ENCODE measurements at regions not wholly inside any gene's neighbourhood (a gene's known extent, or its start where the extent isn't known, plus 50 kb on each side); places are given as distances from the start of the nearest gene placed in this dataset.

GRCh38 chr16:13697568-13697967 lies 222.4 kb upstream of the ERCC4 start:
- BruUV-seq (replicated peaks) = no TSS peak
- no peak overlapping the region for H3K4me2 ChIP-seq (ENCODE audit: low read length)
- no peaks in the 10 kb centered on the region for H3K36me3 ChIP-seq (ENCODE audit: insufficient read depth, low read length)
- intact Hi-C loops (cut with micrococcal nuclease; ENCODE audit: unreplicated experiment) = no loop called here
- no peak overlapping the region for H3K4me3 ChIP-seq (ENCODE audit: low read depth, low read length, poor library complexity, severe bottlenecking)
- peaks cover 14% of the 10 kb centered on the region for H3K9me3 ChIP-seq (ENCODE audit: low read length)
- DNase-seq (ENCODE audit: low spot score) = no peak
- H3K27ac ChIP-seq (ENCODE audit: low read depth, low read length, poor library complexity, severe bottlenecking) = no peak overlapping the region
- H2AFZ ChIP-seq (ENCODE audit: low read length) = no peak overlapping the region
- ChIA-PET POLR2A (no interaction called here), CTCF (ENCODE audit: unreplicated experiment) (no interaction called here)
- no peaks in the 10 kb centered on the region for H3K9me2 ChIP-seq (ENCODE audit: insufficient read depth, low read length)
- no peaks in the 10 kb centered on the region for H3K79me2 ChIP-seq (ENCODE audit: insufficient read depth, low read depth, low read length)
- no peaks in the 10 kb centered on the region for H3K4me1 ChIP-seq (ENCODE audit: insufficient read depth, low read length, poor library complexity, severe bottlenecking)
- TF ChIP-seq EZH2phosphoT487 (IDR thresholded peaks at IDR 0.05; ENCODE audit: borderline replicate concordance, low read depth, low read length) = no peak
- TF ChIP-seq CTCF (conservative IDR thresholded peaks at IDR 0.05; ENCODE audit: low read length) = no peak
- H4K20me1 ChIP-seq (ENCODE audit: insufficient read depth, low read length) = no peaks in the 10 kb centered on the region

GRCh38 chr16:13702614-13703013 lies 217.3 kb upstream of the ERCC4 start:
- POLR2A ChIA-PET = interaction anchor here (1.0 kb wide), 1 partner anchor 8 kb away, joined by 4 read pairs; no protein-coding TSS in a partner anchor
- Histone ChIP-seq H3K79me2 (ENCODE audit: insufficient read depth, low read depth, low read length) (no peaks in the 10 kb centered on the region), H3K4me2 (ENCODE audit: low read length) (no peak overlapping the region), H3K36me3 (ENCODE audit: insufficient read depth, low read length) (no peaks in the 10 kb centered on the region), H3K4me3 (ENCODE audit: low read depth, low read length, poor library complexity, severe bottlenecking) (no peak overlapping the region), H3K9me3 (ENCODE audit: low read length) (peaks cover 15% of the 10 kb centered on the region; the same call in 1 of the 2 replicates), H3K27ac (ENCODE audit: low read depth, low read length, poor library complexity, severe bottlenecking) (no peak overlapping the region), H4K20me1 (ENCODE audit: insufficient read depth, low read length) (no peaks in the 10 kb centered on the region), H3K9me2 (ENCODE audit: insufficient read depth, low read length) (no peaks in the 10 kb centered on the region), H3K4me1 (ENCODE audit: insufficient read depth, low read length, poor library complexity, severe bottlenecking) (no peaks in the 10 kb centered on the region), H2AFZ (ENCODE audit: low read length) (no peak overlapping the region)
- no TSS peak for BruUV-seq (replicated peaks)
- TF ChIP-seq EZH2phosphoT487 (IDR thresholded peaks at IDR 0.05; ENCODE audit: borderline replicate concordance, low read depth, low read length) (no peak), CTCF (conservative IDR thresholded peaks at IDR 0.05; ENCODE audit: low read length) (no peak)
- CTCF ChIA-PET (ENCODE audit: unreplicated experiment) = no interaction called here
- no peak for DNase-seq (ENCODE audit: low spot score)
- intact Hi-C loops (cut with micrococcal nuclease; ENCODE audit: unreplicated experiment) = no loop called here

DNA sequence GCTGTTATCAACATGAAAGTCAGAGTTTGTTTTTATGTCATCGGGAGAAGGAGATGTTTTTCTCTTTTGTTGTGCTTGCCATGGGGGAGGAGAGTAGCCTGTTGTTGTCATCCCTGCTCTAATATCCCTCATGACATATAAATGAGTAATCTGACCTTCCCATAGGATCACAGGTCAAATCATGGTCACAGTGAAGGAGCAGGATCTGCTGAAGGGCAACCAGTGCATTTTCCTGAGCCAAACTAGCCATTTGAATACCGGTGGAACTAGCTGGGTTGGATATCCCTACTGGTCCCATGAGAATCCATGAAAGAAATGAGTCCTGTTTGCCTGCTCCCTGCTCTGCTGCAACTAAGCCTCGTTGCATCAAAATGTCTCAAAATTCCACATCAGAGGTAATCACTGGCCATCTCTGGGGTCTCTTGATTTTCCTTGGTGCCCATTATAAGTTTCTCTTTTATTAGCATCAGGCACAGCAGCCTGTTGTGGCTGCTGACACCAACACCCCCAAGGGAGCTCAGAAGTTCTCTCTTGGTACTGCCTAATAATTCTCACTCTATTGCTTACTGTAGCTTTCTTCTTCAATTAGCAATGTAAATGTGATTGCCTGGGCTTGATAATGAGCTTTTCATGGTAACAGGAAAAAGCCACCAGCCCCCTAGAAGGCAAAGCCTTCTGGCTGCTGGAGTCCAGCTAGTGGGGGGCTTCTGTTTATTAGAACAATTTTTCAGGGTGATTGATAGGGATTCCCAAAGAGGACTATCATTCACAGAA lies 211.4 kb upstream of the ERCC4 start:
- H3K79me2 ChIP-seq (ENCODE audit: insufficient read depth, low read depth, low read length) = no peaks in the 10 kb centered on the region
- H2AFZ ChIP-seq (ENCODE audit: low read length) = no peak overlapping the region
- no peak overlapping the region for H3K27ac ChIP-seq (ENCODE audit: low read depth, low read length, poor library complexity, severe bottlenecking)
- no peaks in the 10 kb centered on the region for H3K4me1 ChIP-seq (ENCODE audit: insufficient read depth, low read length, poor library complexity, severe bottlenecking)
- DNase-seq (ENCODE audit: low spot score) = no peak
- no peaks in the 10 kb centered on the region for H3K36me3 ChIP-seq (ENCODE audit: insufficient read depth, low read length)
- no peak overlapping the region for H3K4me3 ChIP-seq (ENCODE audit: low read depth, low read length, poor library complexity, severe bottlenecking)
- ChIA-PET CTCF (ENCODE audit: unreplicated experiment) (no interaction called here), POLR2A (no interaction called here)
- intact Hi-C loops (cut with micrococcal nuclease; ENCODE audit: unreplicated experiment) = no loop called here
- no peak for TF ChIP-seq CTCF (conservative IDR thresholded peaks at IDR 0.05; ENCODE audit: low read length)
- TF ChIP-seq EZH2phosphoT487 (IDR thresholded peaks at IDR 0.05; ENCODE audit: borderline replicate concordance, low read depth, low read length) = no peak
- no peaks in the 10 kb centered on the region for H3K9me2 ChIP-seq (ENCODE audit: insufficient read depth, low read length)
- BruUV-seq (replicated peaks) = no TSS peak
- peaks cover 12% of the 10 kb centered on the region; the same call in 1 of the 2 replicates for H3K9me3 ChIP-seq (ENCODE audit: low read length)
- H4K20me1 ChIP-seq (ENCODE audit: insufficient read depth, low read length) = no peaks in the 10 kb centered on the region
- no peak overlapping the region for H3K4me2 ChIP-seq (ENCODE audit: low read length)

Data from OCI-LY7 (cell line).